OCI-LY7 (cell line): ENCODE measurements at regions not wholly inside any gene's neighbourhood (a gene's known extent, or its start where the extent isn't known, plus 50 kb on each side); places are given as distances from the start of the nearest gene placed in this dataset.

Experiments used
- BruUV-seq: library from RNA; stranded (reverse); fragments of 400-500 nt; replicated peaks from 2 replicates; lab custom pipeline; 2021; lab: Mats Ljungman, UMichigan
- CTCF ChIA-PET: fragments of 300-600 bp; sonication (Branson Sonifier 250); formaldehyde crosslinking; loops from one replicate; lab custom pipeline; 2022; ENCODE audit warnings: antibody characterized with exemption; ENCODE audit not compliant: unreplicated experiment; lab: Charles Lee
- POLR2A ChIA-PET: fragments of 300-600 bp; sonication (Branson Sonifier 250); formaldehyde crosslinking; loops from one replicate; lab custom pipeline; 2022; ENCODE audit warnings: antibody characterized with exemption; lab: Charles Lee
- DNase-seq: peaks from one replicate; pipeline ENCODE4 v3.0.0-alpha.2; 2015; ENCODE audit warnings: low spot score
- H2AFZ ChIP-seq: fragments of 200-600 bp; sonication (generic), shearing (Covaris generic); 2 replicates; pipeline ENCODE4 v1.6.1; 2014; ENCODE audit warnings: mild to moderate bottlenecking, antibody characterized with exemption, low read length, moderate library complexity
- H3K27ac ChIP-seq: fragments of 200-600 bp; sonication (generic); 2 replicates; pipeline ENCODE4 v1.5.1; 2014; ENCODE audit warnings: mixed run types, low read depth, mild to moderate bottlenecking, moderate library complexity, low read length, inconsistent platforms; ENCODE audit not compliant: poor library complexity, severe bottlenecking
- H3K36me3 ChIP-seq: fragments of 200-600 bp; sonication (generic); 2 replicates; pipeline ENCODE4 v1.6.1; 2014; ENCODE audit warnings: mild to moderate bottlenecking, antibody characterized with exemption, low read length, moderate library complexity, mixed read lengths; ENCODE audit not compliant: insufficient read depth
- H3K4me1 ChIP-seq: fragments of 200-600 bp; sonication (generic); 2 replicates; pipeline ENCODE4 v1.5.1; 2014; ENCODE audit warnings: mild to moderate bottlenecking, low read length; ENCODE audit not compliant: insufficient read depth, poor library complexity, severe bottlenecking
- H3K4me2 ChIP-seq: fragments of 200-600 bp; sonication (generic); 2 replicates; pipeline ENCODE4 v1.6.1; 2014; ENCODE audit warnings: mild to moderate bottlenecking, low read length
- H3K4me3 ChIP-seq: fragments of 200-600 bp; sonication (generic); 2 replicates; pipeline ENCODE4 v1.5.1; 2014; ENCODE audit warnings: mild to moderate bottlenecking, low read depth, low read length; ENCODE audit not compliant: poor library complexity, severe bottlenecking
- H3K79me2 ChIP-seq: fragments of 200-600 bp; sonication (generic); 2 replicates; pipeline ENCODE4 v1.6.1; 2016; ENCODE audit warnings: low read depth, mild to moderate bottlenecking, low read length, moderate library complexity, mixed read lengths; ENCODE audit not compliant: insufficient read depth
- H3K9me2 ChIP-seq: fragments of 200-600 bp; sonication (generic); 2 replicates; pipeline ENCODE4 v1.6.1; 2016; ENCODE audit warnings: mild to moderate bottlenecking, low read length, mixed read lengths; ENCODE audit not compliant: insufficient read depth
- H3K9me3 ChIP-seq: fragments of 200-600 bp; sonication (generic); 2 replicates; pipeline ENCODE4 v1.6.1; 2014; ENCODE audit warnings: mild to moderate bottlenecking, mixed run types, low read length, mixed read lengths
- H4K20me1 ChIP-seq: fragments of 200-600 bp; sonication (generic); 2 replicates; pipeline ENCODE4 v1.6.1; 2014; ENCODE audit warnings: mild to moderate bottlenecking, antibody characterized with exemption, low read length, moderate library complexity, mixed read lengths; ENCODE audit not compliant: insufficient read depth
- CTCF ChIP-seq: fragments of 200-600 bp; sonication (generic); conservative IDR thresholded peaks from 2 replicates; pipeline ENCODE4 v1.5.1; 2014; ENCODE audit warnings: mild to moderate bottlenecking, antibody characterized with exemption, low read length, moderate library complexity, mixed read lengths
- EZH2phosphoT487 ChIP-seq: fragments of 200-600 bp; sonication (generic); IDR thresholded peaks from 2 replicates; pipeline ENCODE4 v1.6.1; 2018; ENCODE audit warnings: low read depth, borderline replicate concordance, mild to moderate bottlenecking, mixed run types, antibody characterized with exemption, low read length, moderate library complexity, mixed read lengths
- intact Hi-C: fragments of 100-400 bp; cut with micrococcal nuclease; formaldehyde crosslinking; loops from one replicate; pipeline ENCODE4 v1.10.0; 2022; ENCODE audit not compliant: unreplicated experiment

GRCh38 chr2:64396551-64396950 is 57.4 kb upstream of the LGALSL start:
- TF ChIP-seq EZH2phosphoT487 (no peak), CTCF (no peak)
- no peaks in the 10 kb centered on the region for H3K9me3 ChIP-seq
- H3K4me2 ChIP-seq: no peak overlapping the region

GRCh38 chr2:64398516-64399129 is 55.3 kb upstream of the LGALSL start:
- no peaks in the 10 kb centered on the region for H3K79me2 ChIP-seq
- H3K4me2 ChIP-seq: no peak overlapping the region
- POLR2A ChIA-PET: interaction anchor here (0.6 to 1.2 kb wide), 4 partner anchors 16 to 534 kb away, joined by 3 read pairs; no protein-coding TSS in a partner anchor
- no peak overlapping the region for H2AFZ ChIP-seq
- BruUV-seq: no TSS peak
- intact Hi-C loops: no loop called here
- no peaks in the 10 kb centered on the region for H3K9me3 ChIP-seq
- no peaks in the 10 kb centered on the region for H3K9me2 ChIP-seq
- DNase-seq: no peak
- CTCF ChIA-PET: no interaction called here
- H3K27ac ChIP-seq: no peak overlapping the region
- H4K20me1 ChIP-seq: no peaks in the 10 kb centered on the region
- no peak overlapping the region for H3K4me3 ChIP-seq
- TF ChIP-seq CTCF (no peak), EZH2phosphoT487 (no peak)
- no peaks in the 10 kb centered on the region for H3K4me1 ChIP-seq
- H3K36me3 ChIP-seq: no peaks in the 10 kb centered on the region

More at GRCh38 chr2:64396551-64396950, 57.4 kb upstream of the LGALSL start:
- no peaks in the 10 kb centered on the region for H4K20me1 ChIP-seq
- DNase-seq: no peak
- BruUV-seq: no TSS peak
- H3K4me1 ChIP-seq: no peaks in the 10 kb centered on the region
- H3K4me3 ChIP-seq: no peak overlapping the region
- ChIA-PET CTCF (no interaction called here), POLR2A (interaction anchor here (1.5 kb wide), 1 partner anchor 15 kb away, joined by 4 read pairs; no protein-coding TSS in a partner anchor)
- H3K36me3 ChIP-seq: no peaks in the 10 kb centered on the region
- no peaks in the 10 kb centered on the region for H3K9me2 ChIP-seq
- intact Hi-C loops: no loop called here
- no peak overlapping the region for H3K27ac ChIP-seq
- H3K79me2 ChIP-seq: no peaks in the 10 kb centered on the region
- H2AFZ ChIP-seq: no peak overlapping the region

GRCh38 chr2:64399521-64399920 is 54.4 kb upstream of the LGALSL start:
- Histone ChIP-seq H3K36me3 (no peaks in the 10 kb centered on the region), H3K4me2 (no peak overlapping the region), H3K27ac (no peak overlapping the region), H3K9me2 (no peaks in the 10 kb centered on the region), H2AFZ (no peak overlapping the region), H3K4me3 (no peak overlapping the region), H3K9me3 (no peaks in the 10 kb centered on the region), H3K79me2 (no peaks in the 10 kb centered on the region), H4K20me1 (no peaks in the 10 kb centered on the region), H3K4me1 (peaks cover 4% of the 10 kb centered on the region)
- POLR2A ChIA-PET: no interaction called here
- CTCF ChIA-PET: no interaction called here
- no TSS peak for BruUV-seq
- no peak for DNase-seq
- TF ChIP-seq EZH2phosphoT487 (no peak), CTCF (no peak)
- intact Hi-C loops: no loop called here
